HCT116 (cell line): ENCODE measurements at regions not wholly inside any gene's neighbourhood (a gene's known extent, or its start where the extent isn't known, plus 50 kb on each side); places are given as distances from the start of the nearest gene placed in this dataset.

Experiments
- CBX3 ChIP-seq: IDR thresholded peaks from 2 replicates; pipeline ENCODE4 v1.6.1; 2012; ENCODE audit warnings: low read depth
- CTCF ChIP-seq, 3 experiments: fragments of 200-600 bp in 1 of 3; sonication (generic) in 1 of 3; IDR thresholded peaks in 2 of 3; conservative IDR thresholded peaks in 1 of 3; 2 replicates each; pipeline ENCODE4 v1.5.1; 2012 to 2017; ENCODE audit warnings: low read depth in 2 of 3, low read length in 2 of 3, antibody characterized with exemption in 1 of 3, borderline replicate concordance in 1 of 3, control low read depth in 1 of 3, mild to moderate bottlenecking in 1 of 3, mixed read lengths in 1 of 3, mixed run types in 1 of 3, moderate library complexity in 1 of 3; ENCODE audit not compliant: insufficient read depth in 1 of 3
- EZH2 ChIP-seq: fragments of 200-600 bp; sonication (generic); IDR thresholded peaks from 2 replicates; pipeline ENCODE4 v1.6.1; 2017; ENCODE audit warnings: antibody characterized with exemption, mixed run types
- EZH2phosphoT487 ChIP-seq: fragments of 200-600 bp; IDR thresholded peaks from 2 replicates; pipeline ENCODE4 v1.6.1; 2018; ENCODE audit warnings: antibody characterized with exemption, borderline replicate concordance
- FOSL1 ChIP-seq: IDR thresholded peaks from 2 replicates; pipeline ENCODE4 v1.6.1; 2012; ENCODE audit warnings: low read depth
- MAX ChIP-seq: IDR thresholded peaks from 2 replicates; pipeline ENCODE4 v1.6.1; 2012
- POLR2A ChIP-seq: IDR thresholded peaks from 2 replicates; pipeline ENCODE4 v1.7.0; 2011; ENCODE audit warnings: borderline replicate concordance; ENCODE audit not compliant: insufficient read depth, insufficient read length; ENCODE audit errors: extremely low read depth
- POLR2AphosphoS5 ChIP-seq: IDR thresholded peaks from 2 replicates; pipeline ENCODE4 v1.6.1; 2011; ENCODE audit warnings: mild to moderate bottlenecking, low read depth, low read length, moderate library complexity
- RAD21 ChIP-seq: IDR thresholded peaks from 2 replicates; pipeline ENCODE4 v1.6.1; 2012; ENCODE audit warnings: low read depth, mild to moderate bottlenecking
- SP1 ChIP-seq: IDR thresholded peaks from 2 replicates; pipeline ENCODE4 v1.6.1; 2012; ENCODE audit warnings: low read depth
- YY1 ChIP-seq: IDR thresholded peaks from 2 replicates; pipeline ENCODE4 v1.6.1; 2011; ENCODE audit warnings: low read length, low read depth, moderate library complexity, mild to moderate bottlenecking; ENCODE audit not compliant: insufficient replicate concordance; ENCODE audit errors: extremely low read depth
- ZFX ChIP-seq: fragments of 450-650 bp; IDR thresholded peaks from 2 replicates; pipeline ENCODE4 v1.6.1; 2017
- ZNF274 ChIP-seq: fragments of 200-500 bp; sonication (Bioruptor generic); IDR thresholded peaks from 2 replicates; pipeline ENCODE4 v1.6.1; 2014; ENCODE audit warnings: mild to moderate bottlenecking, low read depth, low read length, inconsistent platforms
- TF ChIP-seq, protein P1 (sequence below): IDR thresholded peaks from 2 replicates; pipeline ENCODE4 v1.6.1; 2011; ENCODE audit warnings: mild to moderate bottlenecking, low read length, moderate library complexity; ENCODE audit not compliant: insufficient replicate concordance; ENCODE audit errors: extremely low read depth

- TF ChIP-seq ZFX (no peak), ZNF274 (no peak), RAD21 (no peak), POLR2A (no peak), EZH2 (no peak), POLR2AphosphoS5 (no peak), CTCF (IDR thresholded peaks at IDR 0.05 in 2 of 3, conservative IDR thresholded peaks at IDR 0.05 in 1 of 3; ENCODE audit: borderline replicate concordance in 1 of 3, insufficient read depth in 1 of 3, low read depth in 2 of 3, low read length in 2 of 3) (no peak), FOSL1 (no peak), SP1 (no peak), EZH2phosphoT487 (no peak), YY1 (no peak), CBX3 (no peak), MAX (no peak)
- TF ChIP-seq, protein P1, sequence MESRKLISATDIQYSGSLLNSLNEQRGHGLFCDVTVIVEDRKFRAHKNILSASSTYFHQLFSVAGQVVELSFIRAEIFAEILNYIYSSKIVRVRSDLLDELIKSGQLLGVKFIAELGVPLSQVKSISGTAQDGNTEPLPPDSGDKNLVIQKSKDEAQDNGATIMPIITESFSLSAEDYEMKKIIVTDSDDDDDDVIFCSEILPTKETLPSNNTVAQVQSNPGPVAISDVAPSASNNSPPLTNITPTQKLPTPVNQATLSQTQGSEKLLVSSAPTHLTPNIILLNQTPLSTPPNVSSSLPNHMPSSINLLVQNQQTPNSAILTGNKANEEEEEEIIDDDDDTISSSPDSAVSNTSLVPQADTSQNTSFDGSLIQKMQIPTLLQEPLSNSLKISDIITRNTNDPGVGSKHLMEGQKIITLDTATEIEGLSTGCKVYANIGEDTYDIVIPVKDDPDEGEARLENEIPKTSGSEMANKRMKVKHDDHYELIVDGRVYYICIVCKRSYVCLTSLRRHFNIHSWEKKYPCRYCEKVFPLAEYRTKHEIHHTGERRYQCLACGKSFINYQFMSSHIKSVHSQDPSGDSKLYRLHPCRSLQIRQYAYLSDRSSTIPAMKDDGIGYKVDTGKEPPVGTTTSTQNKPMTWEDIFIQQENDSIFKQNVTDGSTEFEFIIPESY = no peak
Measured at GRCh38 chr21:38075833-38076587, 159.8 kb upstream of the KCNJ6 start.
